HCT116 (cell line): ENCODE measurements at regions not wholly inside any gene's neighbourhood (a gene's known extent, or its start where the extent isn't known, plus 50 kb on each side); places are given as distances from the start of the nearest gene placed in this dataset.

Source experiments
- ATAC-seq: fragments of 200-7000 bp; cut with Tn5 transposase; 2 replicates; pipeline ENCODE4 v1.9.1; 2020; ENCODE audit warnings: mild to moderate bottlenecking, moderate library complexity
- BruUV-seq: library from RNA; stranded (reverse); fragments of 400-500 nt; replicated peaks from 2 replicates; lab custom pipeline; 2021; lab: Mats Ljungman, UMichigan
- CTCF ChIA-PET: fragments of 300-600 bp; sonication (Branson Sonifier 250); formaldehyde crosslinking; loops from one replicate; lab custom pipeline; 2021; ENCODE audit warnings: antibody characterized with exemption; lab: Charles Lee
- POLR2A ChIA-PET: fragments of 300-600, 350-600 bp; sonication (Branson Sonifier 250); formaldehyde crosslinking; loops from one replicate; lab custom pipeline; 2021; ENCODE audit warnings: antibody characterized with exemption; lab: Charles Lee
- RAD21 ChIA-PET, 2 experiments: fragments of 300-600 bp; sonication (Branson Sonifier 250); formaldehyde crosslinking; loops; one replicate each; lab custom pipeline; 2023; ENCODE audit warnings: low total read pairs in 2 of 2; ENCODE audit not compliant: uncharacterized antibody in 2 of 2, unreplicated experiment in 2 of 2, low non-redundant PET in 1 of 2; lab: Charles Lee
- DNase-seq: peaks from one replicate; pipeline ENCODE4 v3.0.0-alpha.2; 2010; ENCODE audit warnings: low read depth, low spot score
- H2AFZ ChIP-seq: fragments of 200-600 bp; shearing (Covaris generic), sonication (generic); 2 replicates; pipeline ENCODE4 v1.6.1; 2017; ENCODE audit warnings: low read depth, mixed run types, mixed read lengths, antibody characterized with exemption, low read length; ENCODE audit not compliant: poor library complexity, severe bottlenecking
- H3K27ac ChIP-seq: 2 replicates; pipeline ENCODE4 v1.5.1; 2012; ENCODE audit warnings: low read depth, low read length
- H3K27me3 ChIP-seq: fragments of 200-600 bp; sonication (generic); 2 replicates; pipeline ENCODE4 v1.6.1; 2016; ENCODE audit warnings: mixed run types, low read length, mixed read lengths; ENCODE audit not compliant: insufficient read depth
- H3K36me3 ChIP-seq, 2 experiments: fragments of 200-500 bp in 1 of 2; fragments of 200-600 bp in 1 of 2; sonication (Bioruptor generic) in 1 of 2; sonication (generic) in 1 of 2; 2 replicates each; pipeline versions ENCODE4 v1.5.1 to v1.6.1; 2014 to 2016; ENCODE audit warnings: low read length in 2 of 2, inconsistent platforms in 1 of 2, mixed read lengths in 1 of 2, mixed run types in 1 of 2; ENCODE audit not compliant: insufficient read depth in 2 of 2, control insufficient read depth in 1 of 2
- H3K4me1 ChIP-seq, 2 experiments: fragments of 200-600 bp in 1 of 2; sonication (generic) in 1 of 2; 2 replicates each; pipeline versions ENCODE4 v1.5.1 to v1.6.1; 2012 to 2017; ENCODE audit warnings: low read length in 2 of 2, inconsistent platforms in 1 of 2, mild to moderate bottlenecking in 1 of 2, mixed read lengths in 1 of 2, mixed run types in 1 of 2, moderate library complexity in 1 of 2; ENCODE audit not compliant: insufficient read depth in 2 of 2, control insufficient read depth in 1 of 2
- H3K4me2 ChIP-seq: fragments of 200-600 bp; sonication (generic); 2 replicates; pipeline ENCODE4 v1.6.1; 2017; ENCODE audit warnings: mixed run types, low read length, mixed read lengths
- H3K4me3 ChIP-seq, 2 experiments: fragments of 200-600 bp in 1 of 2; sonication (generic) in 1 of 2; replicated peaks in 1 of 2; 2 replicates each; pipeline ENCODE4 v1.5.1; 2011 to 2016; ENCODE audit warnings: low read length in 2 of 2, control low read depth in 1 of 2, low read depth in 1 of 2, mild to moderate bottlenecking in 1 of 2, mixed read lengths in 1 of 2, mixed run types in 1 of 2
- H3K79me2 ChIP-seq: fragments of 200-600 bp; sonication (generic); 2 replicates; pipeline ENCODE4 v1.6.1; 2017; ENCODE audit warnings: mild to moderate bottlenecking, mixed run types, low read length, moderate library complexity, mixed read lengths; ENCODE audit not compliant: insufficient read depth
- H3K9ac ChIP-seq: fragments of 200-600 bp; sonication (generic); 2 replicates; pipeline ENCODE4 v1.6.1; 2016; ENCODE audit warnings: low read length, mixed read lengths
- H3K9me2 ChIP-seq: fragments of 200-600 bp; sonication (generic), shearing (Covaris generic); 2 replicates; pipeline ENCODE4 v1.6.1; 2017; ENCODE audit warnings: mixed run types, mild to moderate bottlenecking, moderate library complexity; ENCODE audit not compliant: insufficient read depth
- H3K9me3 ChIP-seq, 2 experiments: fragments of 200-500 bp in 1 of 2; fragments of 200-600 bp in 1 of 2; sonication (Bioruptor generic) in 1 of 2; sonication (generic) in 1 of 2; 2 replicates each; pipeline ENCODE4 v1.6.1; 2014 to 2017; ENCODE audit warnings: low read length in 2 of 2, mixed read lengths in 2 of 2, inconsistent platforms in 1 of 2, low read depth in 1 of 2, mild to moderate bottlenecking in 1 of 2, mixed run types in 1 of 2, moderate library complexity in 1 of 2; ENCODE audit not compliant: control insufficient read depth in 1 of 2, insufficient read depth in 1 of 2
- H4K20me1 ChIP-seq: fragments of 200-600 bp; sonication (generic), shearing (Covaris generic); 2 replicates; pipeline ENCODE4 v1.6.1; 2017; ENCODE audit warnings: mixed run types, mild to moderate bottlenecking, moderate library complexity; ENCODE audit not compliant: insufficient read depth
- CBX3 ChIP-seq: IDR thresholded peaks from 2 replicates; pipeline ENCODE4 v1.6.1; 2012; ENCODE audit warnings: low read depth
- EGR1 ChIP-seq: IDR thresholded peaks from 2 replicates; pipeline ENCODE4 v1.6.1; 2012; ENCODE audit warnings: low read depth
- EZH2 ChIP-seq: fragments of 200-600 bp; sonication (generic); IDR thresholded peaks from 2 replicates; pipeline ENCODE4 v1.6.1; 2017; ENCODE audit warnings: antibody characterized with exemption, mixed run types
- MAX ChIP-seq: IDR thresholded peaks from 2 replicates; pipeline ENCODE4 v1.6.1; 2012
- POLR2AphosphoS5 ChIP-seq: IDR thresholded peaks from 2 replicates; pipeline ENCODE4 v1.6.1; 2011; ENCODE audit warnings: mild to moderate bottlenecking, low read depth, low read length, moderate library complexity
- RAD21 ChIP-seq: IDR thresholded peaks from 2 replicates; pipeline ENCODE4 v1.6.1; 2012; ENCODE audit warnings: low read depth, mild to moderate bottlenecking
- SIN3A ChIP-seq: IDR thresholded peaks from 2 replicates; pipeline ENCODE4 v1.6.1; 2012; ENCODE audit warnings: low read depth
- SP1 ChIP-seq: IDR thresholded peaks from 2 replicates; pipeline ENCODE4 v1.6.1; 2012; ENCODE audit warnings: low read depth
- SRF ChIP-seq: IDR thresholded peaks from 2 replicates; pipeline ENCODE4 v1.6.1; 2012; ENCODE audit warnings: low read depth
- ZFX ChIP-seq: fragments of 450-650 bp; IDR thresholded peaks from 2 replicates; pipeline ENCODE4 v1.6.1; 2017
- intact Hi-C: fragments of 100-400 bp; cut with micrococcal nuclease; formaldehyde crosslinking; loops from 2 replicates; pipeline ENCODE4 v1.10.0; 2022
- TF ChIP-seq, protein P1 (sequence below), 3 experiments: fragments of 200-600 bp in 1 of 3; sonication (generic) in 1 of 3; IDR thresholded peaks in 2 of 3; conservative IDR thresholded peaks in 1 of 3; 2 replicates each; pipeline ENCODE4 v1.5.1; 2012 to 2017; ENCODE audit warnings: low read depth in 2 of 3, low read length in 2 of 3, antibody characterized with exemption in 1 of 3, borderline replicate concordance in 1 of 3, control low read depth in 1 of 3, mild to moderate bottlenecking in 1 of 3, mixed read lengths in 1 of 3, mixed run types in 1 of 3, moderate library complexity in 1 of 3; ENCODE audit not compliant: insufficient read depth in 1 of 3

- Histone ChIP-seq H4K20me1 (no peaks in the 10 kb centered on the region), H3K9me2 (no peaks in the 10 kb centered on the region), H3K4me2 (no peak overlapping the region), H3K27me3 (no peaks in the 10 kb centered on the region), H3K9me3 (no peaks in the 10 kb centered on the region), H3K9ac (no peak overlapping the region), H3K36me3 (no peaks in the 10 kb centered on the region), H2AFZ (no peak overlapping the region), H3K27ac (no peak overlapping the region), H3K79me2 (no peaks in the 10 kb centered on the region), H3K4me3 (no peak overlapping the region), H3K4me1 (no peaks in the 10 kb centered on the region)
- TF ChIP-seq SP1 (no peak), MAX (no peak), CBX3 (no peak), ZFX (no peak), EGR1 (no peak), SIN3A (no peak)
- TF ChIP-seq, protein P1, sequence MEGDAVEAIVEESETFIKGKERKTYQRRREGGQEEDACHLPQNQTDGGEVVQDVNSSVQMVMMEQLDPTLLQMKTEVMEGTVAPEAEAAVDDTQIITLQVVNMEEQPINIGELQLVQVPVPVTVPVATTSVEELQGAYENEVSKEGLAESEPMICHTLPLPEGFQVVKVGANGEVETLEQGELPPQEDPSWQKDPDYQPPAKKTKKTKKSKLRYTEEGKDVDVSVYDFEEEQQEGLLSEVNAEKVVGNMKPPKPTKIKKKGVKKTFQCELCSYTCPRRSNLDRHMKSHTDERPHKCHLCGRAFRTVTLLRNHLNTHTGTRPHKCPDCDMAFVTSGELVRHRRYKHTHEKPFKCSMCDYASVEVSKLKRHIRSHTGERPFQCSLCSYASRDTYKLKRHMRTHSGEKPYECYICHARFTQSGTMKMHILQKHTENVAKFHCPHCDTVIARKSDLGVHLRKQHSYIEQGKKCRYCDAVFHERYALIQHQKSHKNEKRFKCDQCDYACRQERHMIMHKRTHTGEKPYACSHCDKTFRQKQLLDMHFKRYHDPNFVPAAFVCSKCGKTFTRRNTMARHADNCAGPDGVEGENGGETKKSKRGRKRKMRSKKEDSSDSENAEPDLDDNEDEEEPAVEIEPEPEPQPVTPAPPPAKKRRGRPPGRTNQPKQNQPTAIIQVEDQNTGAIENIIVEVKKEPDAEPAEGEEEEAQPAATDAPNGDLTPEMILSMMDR (IDR thresholded peaks at IDR 0.05 in 2 of 3, conservative IDR thresholded peaks at IDR 0.05 in 1 of 3; ENCODE audit: borderline replicate concordance in 1 of 3, insufficient read depth in 1 of 3, low read depth in 2 of 3, low read length in 2 of 3): no peak
- no peak for ATAC-seq
- DNase-seq: no peak
- POLR2A ChIA-PET: no interaction called here
- RAD21 ChIA-PET: no interaction called here
- BruUV-seq: no TSS peak
- CTCF ChIA-PET: interaction anchor here (1.1 kb wide), 1 partner anchor 16 kb away, joined by 3 read pairs; no protein-coding TSS in a partner anchor
- intact Hi-C loops: no loop called here
These were observed 99.7 kb upstream of the NXPH2 start for GRCh38 chr2:138879931-138880330.

DNA sequence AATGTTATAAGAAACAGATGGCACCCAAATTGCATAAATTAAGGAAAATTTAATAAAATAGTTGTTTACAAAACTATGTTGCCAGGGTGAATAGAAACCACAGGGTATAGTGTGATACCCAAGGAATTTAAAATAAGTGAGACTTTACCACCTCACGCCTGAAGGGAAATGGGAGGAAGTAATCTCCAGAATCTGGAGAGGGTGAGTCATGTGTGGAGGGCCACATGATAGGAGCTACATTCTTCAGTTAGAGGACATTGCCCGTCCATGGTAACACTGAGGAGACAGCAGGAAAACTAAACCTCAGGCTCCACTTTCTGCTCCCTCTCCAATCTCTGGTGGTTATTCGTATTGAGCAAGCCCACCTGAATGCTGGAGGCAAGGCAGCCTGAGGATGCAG lies 97.2 kb upstream of the NXPH2 start:
- no peaks in the 10 kb centered on the region for H3K79me2 ChIP-seq
- POLR2A ChIA-PET: no interaction called here
- H4K20me1 ChIP-seq: no peaks in the 10 kb centered on the region
- RAD21 ChIA-PET: no interaction called here
- no TSS peak for BruUV-seq
- H3K9me2 ChIP-seq: no peaks in the 10 kb centered on the region
- CTCF ChIA-PET: no interaction called here
- H3K27ac ChIP-seq: no peak overlapping the region
- intact Hi-C loops: no loop called here
- TF ChIP-seq MAX (no peak), ZFX (no peak), SRF (no peak), SIN3A (no peak), SP1 (no peak), EZH2 (no peak), RAD21 (no peak), POLR2AphosphoS5 (no peak)
- TF ChIP-seq, protein P1 (IDR thresholded peaks at IDR 0.05 in 2 of 3, conservative IDR thresholded peaks at IDR 0.05 in 1 of 3; ENCODE audit: borderline replicate concordance in 1 of 3, insufficient read depth in 1 of 3, low read depth in 2 of 3, low read length in 2 of 3): no peak
- no peak overlapping the region for H3K4me2 ChIP-seq
- H3K4me3 ChIP-seq: no peak overlapping the region
- no peaks in the 10 kb centered on the region for H3K27me3 ChIP-seq
- no peaks in the 10 kb centered on the region for H3K36me3 ChIP-seq
- no peaks in the 10 kb centered on the region for H3K9me3 ChIP-seq
- no peak overlapping the region for H3K9ac ChIP-seq
- no peaks in the 10 kb centered on the region for H3K4me1 ChIP-seq
- DNase-seq: no peak
- H2AFZ ChIP-seq: no peak overlapping the region
- no peak for ATAC-seq
